ENCODE measurements at regions not wholly inside any gene's neighbourhood (a gene's known extent, or its start where the extent isn't known, plus 50 kb on each side); places are given as distances from the start of the nearest gene placed in this dataset.

DNA sequence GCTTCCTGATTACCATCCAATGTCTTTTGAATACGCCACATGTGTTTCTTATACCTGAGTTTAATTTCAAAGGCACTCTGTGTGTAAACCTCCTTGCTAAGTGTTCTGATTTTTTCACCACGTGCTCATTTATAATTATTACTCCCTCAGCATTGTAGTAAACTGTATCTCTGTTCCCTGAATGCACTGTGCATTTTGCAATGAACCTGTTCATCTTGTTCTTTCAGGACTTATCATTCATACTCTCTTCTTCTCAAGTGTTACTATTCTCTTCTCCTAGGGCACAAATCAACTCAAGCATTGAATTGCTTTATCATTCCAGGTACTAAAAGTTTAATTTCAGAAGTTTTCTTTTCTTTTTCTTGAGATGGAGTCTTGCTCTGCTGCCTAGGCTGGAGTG is 383.4 kb upstream of the TRIB2 start:
- 72 to 86% (median 82%) methylated on average over 2 of the region's 2 CpGs for WGBS, 4 donors
- DNase-seq: no peak
- intact Hi-C loops (cut with DNase I): no loop called here

GRCh38 chr2:12334412-12334966 is 382.2 kb upstream of the TRIB2 start:
- no peaks in the 10 kb centered on the region for H3K36me3 ChIP-seq (replicated peaks in 1 of 2)
- TF ChIP-seq POLR2A (IDR thresholded peaks at IDR 0.05): no peak
- TF ChIP-seq, protein P1, sequence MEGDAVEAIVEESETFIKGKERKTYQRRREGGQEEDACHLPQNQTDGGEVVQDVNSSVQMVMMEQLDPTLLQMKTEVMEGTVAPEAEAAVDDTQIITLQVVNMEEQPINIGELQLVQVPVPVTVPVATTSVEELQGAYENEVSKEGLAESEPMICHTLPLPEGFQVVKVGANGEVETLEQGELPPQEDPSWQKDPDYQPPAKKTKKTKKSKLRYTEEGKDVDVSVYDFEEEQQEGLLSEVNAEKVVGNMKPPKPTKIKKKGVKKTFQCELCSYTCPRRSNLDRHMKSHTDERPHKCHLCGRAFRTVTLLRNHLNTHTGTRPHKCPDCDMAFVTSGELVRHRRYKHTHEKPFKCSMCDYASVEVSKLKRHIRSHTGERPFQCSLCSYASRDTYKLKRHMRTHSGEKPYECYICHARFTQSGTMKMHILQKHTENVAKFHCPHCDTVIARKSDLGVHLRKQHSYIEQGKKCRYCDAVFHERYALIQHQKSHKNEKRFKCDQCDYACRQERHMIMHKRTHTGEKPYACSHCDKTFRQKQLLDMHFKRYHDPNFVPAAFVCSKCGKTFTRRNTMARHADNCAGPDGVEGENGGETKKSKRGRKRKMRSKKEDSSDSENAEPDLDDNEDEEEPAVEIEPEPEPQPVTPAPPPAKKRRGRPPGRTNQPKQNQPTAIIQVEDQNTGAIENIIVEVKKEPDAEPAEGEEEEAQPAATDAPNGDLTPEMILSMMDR (IDR thresholded peaks at IDR 0.05): no peak
- intact Hi-C loops (cut with DNase I): no loop called here

More for the DNA sequence above, 383.4 kb upstream of the TRIB2 start:
- Histone ChIP-seq H3K36me3 (replicated peaks in 1 of 2) (no peaks in the 10 kb centered on the region), H3K9me3 (replicated peaks in 1 of 3) (no peaks in the 10 kb centered on the region), H3K27ac (no peak overlapping the region), H3K4me3 (no peak overlapping the region), H3K27me3 (no peaks in the 10 kb centered on the region), H3K4me1 (replicated peaks in 1 of 2) (no peaks in the 10 kb centered on the region)
- TF ChIP-seq POLR2A (IDR thresholded peaks at IDR 0.05): no peak
- TF ChIP-seq, protein P1 (IDR thresholded peaks at IDR 0.05): no peak

DNA sequence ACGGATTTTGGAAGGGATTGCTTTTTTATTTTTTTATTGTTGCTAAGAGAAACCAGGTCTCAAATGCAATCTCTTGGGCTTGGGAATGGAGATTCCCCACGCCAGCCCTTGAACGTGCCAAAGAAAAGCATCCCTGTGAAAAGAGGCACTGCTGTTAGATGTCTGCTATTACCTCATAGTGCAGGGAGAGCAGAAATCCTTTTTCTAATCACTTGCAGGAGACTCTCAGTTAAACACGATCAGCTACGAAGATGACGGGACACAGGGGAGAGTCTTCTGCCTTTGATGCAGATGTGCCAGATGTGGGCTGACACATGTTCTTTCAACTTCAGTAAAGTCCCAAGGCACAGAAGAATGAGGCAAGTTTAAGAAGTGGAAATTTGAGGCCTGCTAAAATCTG is 381.6 kb upstream of the TRIB2 start:
- H3K9me3 ChIP-seq (replicated peaks in 1 of 3): no peaks in the 10 kb centered on the region
- H3K36me3 ChIP-seq (replicated peaks in 1 of 2): no peaks in the 10 kb centered on the region
- no peak overlapping the region for H3K4me3 ChIP-seq
- H3K27ac ChIP-seq: no peak overlapping the region
- no peaks in the 10 kb centered on the region for H3K4me1 ChIP-seq (replicated peaks in 1 of 2)
- TF ChIP-seq POLR2A (IDR thresholded peaks at IDR 0.05): no peak
- TF ChIP-seq, protein P1 (IDR thresholded peaks at IDR 0.05): no peak
- 55 to 76% (median 71%) methylated on average over 6 of the region's 6 CpGs for WGBS, 4 donors
- DNase-seq: no peak
- intact Hi-C loops (cut with DNase I): no loop called here
- no peaks in the 10 kb centered on the region for H3K27me3 ChIP-seq

More at GRCh38 chr2:12334412-12334966, 382.2 kb upstream of the TRIB2 start:
- Histone ChIP-seq H3K9me3 (replicated peaks in 1 of 3) (no peaks in the 10 kb centered on the region), H3K27ac (no peak overlapping the region), H3K4me1 (replicated peaks in 1 of 2) (no peaks in the 10 kb centered on the region), H3K27me3 (no peaks in the 10 kb centered on the region), H3K4me3 (no peak overlapping the region)
- 74 to 80% (median 76%) methylated on average over 11 of the region's 11 CpGs for WGBS, 4 donors
- no peak for DNase-seq

DNA sequence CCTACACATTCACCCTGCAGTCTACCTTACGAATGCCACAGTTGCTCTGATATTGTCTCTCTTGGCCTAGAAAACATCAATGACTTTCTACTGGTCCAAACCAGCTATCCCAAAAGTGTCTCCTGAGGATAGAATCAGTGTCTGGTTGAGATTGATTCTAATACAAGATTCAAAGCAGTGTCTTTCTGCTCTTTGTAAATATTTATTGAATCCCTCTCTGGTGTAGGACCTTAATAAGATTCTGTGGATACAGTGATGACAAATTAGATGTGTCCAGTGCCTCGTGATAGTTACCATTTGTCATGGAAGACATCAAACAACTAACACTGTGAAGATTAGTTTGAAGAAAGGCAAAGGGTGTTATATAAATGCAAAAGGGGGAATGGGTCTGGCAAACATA is 380.7 kb upstream of the TRIB2 start:
- Histone ChIP-seq H3K27me3 (no peaks in the 10 kb centered on the region), H3K9me3 (replicated peaks in 1 of 3) (no peaks in the 10 kb centered on the region), H3K36me3 (replicated peaks in 1 of 2) (no peaks in the 10 kb centered on the region), H3K4me3 (no peak overlapping the region), H3K4me1 (replicated peaks in 1 of 2) (no peaks in the 10 kb centered on the region), H3K27ac (no peak overlapping the region)
- WGBS, 4 donors: 83 to 88% (median 85%) methylated on average over 2 of the region's 2 CpGs
- intact Hi-C loops (cut with DNase I): no loop called here
- no peak for TF ChIP-seq POLR2A (IDR thresholded peaks at IDR 0.05)
- TF ChIP-seq, protein P1 (IDR thresholded peaks at IDR 0.05): no peak
- DNase-seq: no peak
